Suppressor macrophage treated with lipopolysaccharide for 1 hour (primary cell): ENCODE measurements at regions not wholly inside any gene's neighbourhood (a gene's known extent, or its start where the extent isn't known, plus 50 kb on each side); places are given as distances from the start of the nearest gene placed in this dataset.
A peak's percentile ranks its signal among the peaks of the same experiment; 100 is the strongest.
"Not testable (repeated sequence)": the region's sequence is repeated elsewhere in the genome, so short reads cannot be mapped to it uniquely, and the experiment has no call there.

Source experiments
- DNase-seq, 3 donors: peaks; one replicate each; pipeline ENCODE4 v3.0.0-alpha.2; 2020 to 2022

- DNase-seq, result no peak
These were observed 239.6 kb upstream of the SHH start for GRCh38 chr7:156051884-156052283.

DNA sequence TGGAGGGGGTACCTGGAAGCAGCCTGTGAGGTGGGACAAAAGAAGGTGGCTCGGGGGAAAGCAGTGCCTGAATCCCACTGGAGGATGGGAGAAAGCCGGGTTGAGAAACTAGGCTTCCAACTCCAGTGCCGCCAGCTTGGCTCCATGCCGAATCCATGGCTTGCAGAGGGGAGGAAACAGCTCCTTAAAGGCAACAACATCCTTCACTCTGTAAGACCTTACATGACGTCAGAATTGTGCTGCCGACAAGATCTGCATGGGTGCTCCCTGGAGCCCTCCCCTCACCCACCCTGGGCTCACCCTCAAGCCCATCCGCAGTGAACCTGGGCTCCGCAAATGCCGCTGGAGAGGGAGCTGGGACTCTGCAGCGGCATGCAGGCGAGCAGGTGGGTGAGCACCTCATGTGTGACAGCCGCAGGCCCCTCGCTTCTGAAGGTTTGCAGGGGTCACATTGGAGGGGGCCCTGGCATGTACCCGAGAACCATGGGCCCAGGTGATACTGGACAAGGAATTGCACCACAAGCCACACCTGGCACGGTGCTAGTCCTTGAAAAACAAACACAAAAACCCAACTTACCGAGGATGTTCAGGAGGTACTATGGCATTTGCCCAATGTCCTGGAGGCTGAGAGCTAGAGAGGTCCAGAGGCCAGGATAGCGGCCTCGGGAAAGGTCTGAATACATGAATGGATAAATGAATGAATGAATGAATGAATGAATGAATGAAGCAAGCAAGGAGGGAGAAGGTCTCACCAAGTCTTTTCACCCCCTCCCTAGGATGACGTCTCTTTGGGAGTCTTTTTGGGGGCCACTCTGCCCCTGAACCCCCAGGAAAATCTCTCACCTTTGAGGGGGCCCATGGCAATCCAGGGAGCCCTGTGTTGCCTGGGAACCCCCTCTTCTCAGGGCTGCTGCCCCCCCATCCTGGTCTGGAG lies 238.6 kb upstream of the SHH start:
- DNase-seq, result no peak

GRCh38 chr7:156049366-156049765 lies 237.1 kb upstream of the SHH start:
- DNase-seq, result no peak

DNA sequence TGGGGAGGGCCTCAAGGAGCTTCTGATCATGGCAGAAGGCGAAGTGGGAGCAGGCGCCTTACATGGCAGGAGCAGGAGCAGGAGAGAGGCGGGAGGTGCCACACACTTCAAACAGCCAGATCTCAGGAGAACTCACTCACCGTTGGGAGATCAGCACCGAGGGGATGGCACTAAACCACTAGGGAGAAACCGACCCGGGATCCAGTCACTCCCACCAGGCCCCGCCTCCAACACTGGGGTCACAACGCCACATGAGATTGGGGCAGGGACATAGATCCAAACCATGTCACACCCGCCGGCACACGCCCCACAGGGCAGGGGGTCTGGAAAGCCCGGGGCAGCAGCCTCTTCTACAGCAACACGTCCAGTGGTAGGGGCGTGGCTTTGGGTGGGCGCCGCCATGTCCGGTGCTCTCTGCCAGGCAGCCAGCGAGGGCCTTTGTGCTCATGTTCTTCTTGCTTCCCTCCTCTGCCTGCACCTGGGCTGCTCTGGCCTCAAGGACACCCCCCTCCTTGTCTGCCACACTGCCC lies 233.8 kb upstream of the SHH start:
- DNase-seq, result no peak

- no peak for DNase-seq
These were observed 231.3 kb upstream of the SHH start for GRCh38 chr7:156043416-156044178.

DNA sequence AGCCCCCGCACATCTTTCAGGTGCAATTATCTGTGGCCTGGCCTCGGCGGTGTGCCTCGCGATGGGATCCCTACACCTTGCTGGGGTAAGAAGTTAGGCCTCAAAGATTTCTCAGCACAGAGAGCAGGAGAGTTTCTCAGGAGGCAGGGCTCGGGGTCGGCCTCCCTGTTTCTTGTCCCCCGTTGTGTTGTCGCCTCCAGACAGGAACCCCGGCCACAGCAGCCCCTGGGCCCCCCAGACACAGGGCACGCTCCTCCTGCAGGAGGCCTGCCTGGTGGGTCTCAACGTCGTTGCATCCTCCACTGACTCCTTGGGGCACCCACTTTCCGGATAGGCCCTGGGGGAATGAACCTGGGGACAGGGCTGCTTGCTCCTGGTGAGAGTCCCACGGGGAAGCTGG lies 229.1 kb upstream of the SHH start:
- no peak for DNase-seq

DNA sequence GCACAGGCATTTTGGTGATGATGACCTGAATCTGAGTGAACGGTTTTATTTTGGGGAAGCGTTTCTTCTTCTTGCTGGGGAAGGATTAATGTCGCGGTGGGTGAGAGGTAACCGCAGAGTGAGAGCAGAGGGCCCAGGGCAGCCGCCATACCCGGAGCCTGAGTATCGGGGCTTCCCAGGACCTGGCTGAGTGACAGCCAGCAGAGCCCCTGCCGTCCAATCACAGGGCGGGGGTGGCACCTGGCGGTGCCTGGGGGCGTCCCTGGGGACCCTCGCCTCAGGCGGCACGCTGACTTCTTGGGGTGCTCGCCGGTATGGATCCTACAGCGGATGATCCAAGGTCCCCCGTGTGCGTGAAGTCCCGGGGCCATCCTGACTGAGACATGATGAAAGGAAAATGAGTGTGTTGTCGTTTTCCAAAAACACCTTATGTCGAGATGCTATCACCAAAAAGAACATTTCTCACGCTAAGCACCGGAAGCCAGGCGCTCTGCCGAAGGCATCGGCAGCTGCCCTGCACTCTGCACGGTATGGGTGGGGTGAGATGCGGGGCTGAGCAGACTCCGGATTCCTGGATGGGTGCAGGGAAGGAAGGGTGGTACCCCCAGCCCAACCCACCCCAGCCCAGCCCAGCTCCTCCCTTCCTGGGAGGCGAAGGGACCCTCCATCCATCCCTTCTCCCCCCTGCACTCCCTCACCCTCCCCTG lies 227.9 kb upstream of the SHH start:
- DNase-seq, result no peak

DNA sequence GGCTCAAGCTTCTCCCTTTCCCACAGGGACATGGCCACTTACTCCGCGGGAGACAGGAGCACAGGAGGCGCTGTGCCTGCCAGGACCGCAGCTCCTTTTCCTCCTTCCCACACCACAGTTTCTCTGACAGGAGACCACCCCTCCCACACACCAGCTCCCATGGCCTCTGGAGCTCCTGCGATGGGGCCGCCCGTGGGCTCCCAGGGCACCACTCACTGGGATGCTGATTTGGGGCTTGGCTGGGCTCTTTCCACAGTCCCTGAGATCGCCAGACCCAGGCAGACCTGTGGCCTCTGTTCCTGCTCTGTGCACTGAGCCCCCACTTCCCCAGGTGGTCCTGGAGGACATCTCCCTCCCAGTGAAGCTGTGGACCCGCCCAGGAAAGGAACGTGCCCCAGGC lies 226.9 kb upstream of the SHH start:
- no peak for DNase-seq

DNA sequence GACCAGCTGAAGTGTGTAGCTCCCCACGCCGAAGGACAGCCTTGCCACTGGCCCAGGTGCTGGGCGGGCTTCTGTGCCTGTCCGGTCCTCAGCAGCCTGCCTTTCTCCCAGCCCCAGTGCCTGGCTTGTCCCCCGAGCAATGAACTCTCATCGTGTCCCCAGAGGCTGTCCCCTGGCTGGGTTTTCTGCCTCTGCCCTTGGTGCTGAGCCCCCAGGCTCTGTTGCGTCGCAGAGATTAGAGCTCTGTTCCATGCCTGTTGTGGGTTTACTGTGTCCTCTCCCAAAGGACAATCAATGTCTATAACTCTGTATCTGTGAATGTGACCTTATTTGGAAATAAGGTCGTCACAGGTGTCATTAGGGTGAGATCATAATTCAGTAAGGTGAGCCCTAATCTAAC lies 226.1 kb upstream of the SHH start:
- DNase-seq, result no peak

DNA sequence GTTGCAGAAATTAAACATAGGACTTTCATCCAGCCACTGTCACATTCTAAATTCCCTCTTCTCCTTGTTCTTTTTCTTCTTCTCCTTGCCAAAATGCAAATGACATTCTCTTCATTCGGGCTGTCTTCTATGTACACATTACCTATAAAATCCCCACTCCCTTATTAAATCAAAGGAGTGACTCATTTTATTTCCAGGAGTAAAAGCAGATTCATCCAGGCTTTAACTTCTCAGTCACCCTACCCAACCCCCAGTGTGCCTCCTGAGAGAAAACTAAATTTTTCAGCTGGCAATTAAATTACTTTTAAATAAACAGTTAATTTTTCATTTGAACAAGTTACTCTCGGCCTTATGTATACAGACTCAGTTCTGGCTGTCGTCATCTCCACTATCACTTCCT lies 223.9 kb upstream of the SHH start:
- DNase-seq, result no peak

GRCh38 chr7:156035387-156035786 lies 223.1 kb upstream of the SHH start:
- DNase-seq, result not testable (repeated sequence)

GRCh38 chr7:156034397-156034796 lies 222.1 kb upstream of the SHH start:
- DNase-seq, result peak; percentile 68 to 80 (median 74)

- no peak for DNase-seq
These were observed 220.7 kb upstream of the SHH start for GRCh38 chr7:156032973-156033372.

GRCh38 chr7:156031679-156032478 lies 219.6 kb upstream of the SHH start:
- no peak for DNase-seq

DNA sequence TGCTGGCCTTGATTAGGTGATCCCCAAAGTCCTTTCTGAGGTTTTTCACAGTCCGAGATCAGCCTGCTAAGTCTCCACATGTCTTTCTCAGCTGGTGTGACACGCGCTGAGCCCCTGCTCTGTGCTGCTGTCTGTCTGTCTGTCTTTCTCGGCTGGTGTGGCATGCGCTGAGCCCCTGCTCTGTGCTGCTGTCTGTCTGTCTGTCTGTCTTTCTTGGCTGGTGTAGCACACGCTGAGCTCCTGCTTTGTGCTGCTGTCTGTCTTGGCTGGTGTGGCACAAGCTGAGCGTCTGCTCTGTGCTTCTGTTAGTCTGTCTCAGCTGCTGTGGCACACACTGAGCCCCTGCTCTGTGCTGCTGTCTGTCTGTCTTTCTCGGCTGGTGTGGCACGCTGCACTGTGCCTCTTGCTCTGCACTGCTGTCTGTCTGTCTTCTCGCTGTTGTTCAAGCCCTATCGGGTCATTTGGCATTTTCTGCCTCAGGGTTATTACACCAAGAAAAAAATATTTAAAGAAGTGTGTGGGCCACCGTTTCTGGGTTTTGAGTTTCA lies 217.3 kb upstream of the SHH start:
- DNase-seq, result no peak

DNA sequence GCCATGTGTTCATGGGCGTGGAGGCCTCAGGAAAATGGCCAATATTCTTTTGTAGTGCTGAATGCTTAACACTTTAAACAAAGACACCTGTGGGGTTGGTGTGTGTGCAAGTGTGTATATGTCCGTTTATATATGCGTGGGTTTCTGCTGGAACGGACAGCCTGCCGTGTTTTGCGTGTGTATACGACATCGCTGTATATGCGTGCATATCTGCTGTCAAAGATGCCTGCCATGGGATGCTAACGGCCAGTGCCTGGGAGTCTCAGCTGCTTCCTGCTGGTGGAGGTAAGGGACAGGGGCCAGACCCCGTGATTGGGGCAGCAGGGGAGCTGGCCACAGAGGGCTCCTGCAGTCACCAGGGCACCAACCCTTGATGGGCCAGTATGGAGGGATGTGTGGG lies 216.3 kb upstream of the SHH start:
- no peak for DNase-seq

- DNase-seq, result no peak
These were observed 215.6 kb upstream of the SHH start for GRCh38 chr7:156027821-156028220.

GRCh38 chr7:156026603-156027002 lies 214.3 kb upstream of the SHH start:
- no peak for DNase-seq

DNA sequence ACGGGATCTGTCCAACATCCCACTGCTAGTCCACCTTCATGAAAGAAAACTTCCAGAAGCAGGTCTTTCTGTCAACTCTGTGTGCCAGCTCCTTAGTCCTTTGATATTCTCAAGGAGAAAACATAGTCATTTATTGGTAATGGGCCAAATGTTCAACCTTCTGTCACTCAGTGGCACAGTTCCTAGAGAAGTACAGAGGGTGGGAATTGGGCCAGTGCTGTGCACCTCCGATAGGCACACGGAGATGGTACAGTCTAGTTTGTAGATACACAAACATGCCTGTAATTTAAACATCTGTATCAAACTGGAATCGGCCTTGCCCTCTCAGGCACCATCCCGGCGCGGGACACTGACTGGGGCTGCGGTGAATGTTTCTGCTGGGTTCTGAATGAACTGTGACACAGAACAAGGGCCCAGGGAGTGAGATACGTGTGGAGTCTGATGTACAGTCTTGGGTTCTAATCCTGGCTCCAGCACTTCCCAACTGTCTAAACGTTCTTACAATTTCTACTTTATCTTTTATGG lies 213.9 kb upstream of the SHH start:
- DNase-seq, result no peak

DNA sequence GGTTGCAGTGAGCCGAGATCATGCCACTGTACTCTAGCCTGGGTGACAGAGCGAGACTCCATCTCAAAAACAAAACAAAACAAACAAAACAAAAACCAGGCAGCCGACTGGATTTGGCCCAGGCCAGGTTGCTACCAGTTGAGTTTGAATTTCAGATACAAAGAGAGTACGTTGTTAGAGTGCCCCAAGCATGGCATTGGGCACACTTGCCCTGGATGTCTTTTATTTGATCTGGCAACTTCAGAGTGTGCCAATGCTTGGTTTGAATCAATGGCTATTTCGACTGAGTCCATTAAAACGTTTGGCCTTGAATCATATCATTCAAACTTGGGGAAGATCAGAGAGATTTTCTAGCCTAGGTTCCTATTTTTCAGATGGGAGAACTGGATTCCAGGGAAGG lies 213.4 kb upstream of the SHH start:
- no peak for DNase-seq

- no peak for DNase-seq
These were observed 211.9 kb upstream of the SHH start for GRCh38 chr7:156024201-156024600.
